ENCODE measurements at regions not wholly inside any gene's neighbourhood (a gene's known extent, or its start where the extent isn't known, plus 50 kb on each side); places are given as distances from the start of the nearest gene placed in this dataset.

GRCh38 chr2:223338016-223338415, 264.1 kb downstream of the SCG2 start:
- H3K4me1 ChIP-seq (replicated peaks), result no peaks in the 10 kb centered on the region
- H3K27ac ChIP-seq, result no peak overlapping the region
- DNase-seq (ENCODE audit: low spot score), result no peak
- H3K4me3 ChIP-seq, result no peak overlapping the region
- no peaks in the 10 kb centered on the region for H3K9me3 ChIP-seq
- TF ChIP-seq POLR2A (IDR thresholded peaks at IDR 0.05), result no peak
- TF ChIP-seq, protein P1, sequence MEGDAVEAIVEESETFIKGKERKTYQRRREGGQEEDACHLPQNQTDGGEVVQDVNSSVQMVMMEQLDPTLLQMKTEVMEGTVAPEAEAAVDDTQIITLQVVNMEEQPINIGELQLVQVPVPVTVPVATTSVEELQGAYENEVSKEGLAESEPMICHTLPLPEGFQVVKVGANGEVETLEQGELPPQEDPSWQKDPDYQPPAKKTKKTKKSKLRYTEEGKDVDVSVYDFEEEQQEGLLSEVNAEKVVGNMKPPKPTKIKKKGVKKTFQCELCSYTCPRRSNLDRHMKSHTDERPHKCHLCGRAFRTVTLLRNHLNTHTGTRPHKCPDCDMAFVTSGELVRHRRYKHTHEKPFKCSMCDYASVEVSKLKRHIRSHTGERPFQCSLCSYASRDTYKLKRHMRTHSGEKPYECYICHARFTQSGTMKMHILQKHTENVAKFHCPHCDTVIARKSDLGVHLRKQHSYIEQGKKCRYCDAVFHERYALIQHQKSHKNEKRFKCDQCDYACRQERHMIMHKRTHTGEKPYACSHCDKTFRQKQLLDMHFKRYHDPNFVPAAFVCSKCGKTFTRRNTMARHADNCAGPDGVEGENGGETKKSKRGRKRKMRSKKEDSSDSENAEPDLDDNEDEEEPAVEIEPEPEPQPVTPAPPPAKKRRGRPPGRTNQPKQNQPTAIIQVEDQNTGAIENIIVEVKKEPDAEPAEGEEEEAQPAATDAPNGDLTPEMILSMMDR (IDR thresholded peaks at IDR 0.05), result no peak
- no peak for TF ChIP-seq POLR2AphosphoS5 (IDR thresholded peaks at IDR 0.05)
- intact Hi-C loops (cut with DNase I), result no loop called here
- no peaks in the 10 kb centered on the region for H3K36me3 ChIP-seq
- 71% methylated on average over 1 of the region's 1 CpG for WGBS
- H3K27me3 ChIP-seq (replicated peaks; ENCODE audit: insufficient read depth), result no peaks in the 10 kb centered on the region

- H3K27me3 ChIP-seq (replicated peaks; ENCODE audit: insufficient read depth), result no peaks in the 10 kb centered on the region
- no peaks in the 10 kb centered on the region for H3K4me1 ChIP-seq (replicated peaks)
- H3K9me3 ChIP-seq, result no peaks in the 10 kb centered on the region
- 64% methylated on average over 1 of the region's 1 CpG for WGBS
- no peaks in the 10 kb centered on the region for H3K36me3 ChIP-seq
- H3K27ac ChIP-seq, result no peak overlapping the region
- intact Hi-C loops (cut with DNase I), result no loop called here
- DNase-seq (ENCODE audit: low spot score), result no peak
- no peak overlapping the region for H3K4me3 ChIP-seq
- TF ChIP-seq, protein P1 (IDR thresholded peaks at IDR 0.05), result no peak
Measured at GRCh38 chr2:223357076-223357475, 245.1 kb downstream of the SCG2 start.

DNA sequence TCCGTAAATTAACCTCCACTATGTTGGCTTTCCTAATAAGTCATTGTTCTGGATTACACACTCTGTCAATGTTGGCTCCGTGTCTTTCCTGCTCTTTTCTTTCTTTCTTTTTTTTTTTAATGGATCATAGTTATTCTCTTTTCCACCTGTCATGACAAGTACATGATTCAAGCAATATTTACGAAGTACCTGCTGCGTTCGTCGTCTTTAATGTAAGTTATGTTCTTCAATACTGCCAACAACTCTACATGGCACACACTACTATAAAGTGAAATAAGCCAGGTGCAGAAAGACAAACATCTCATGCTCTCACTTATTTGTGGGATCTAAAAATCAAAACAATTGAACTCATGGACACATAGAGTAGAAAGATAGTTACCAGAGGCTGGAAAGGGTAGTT, 239.1 kb downstream of the SCG2 start:
- 36% methylated on average over 6 of the region's 6 CpGs for WGBS
- TF ChIP-seq POLR2AphosphoS5 (IDR thresholded peaks at IDR 0.05) (no peak), POLR2A (IDR thresholded peaks at IDR 0.05) (no peak)
- TF ChIP-seq, protein P1 (IDR thresholded peaks at IDR 0.05), result no peak
- Histone ChIP-seq H3K27me3 (replicated peaks; ENCODE audit: insufficient read depth) (no peaks in the 10 kb centered on the region), H3K4me3 (no peak overlapping the region), H3K36me3 (no peaks in the 10 kb centered on the region), H3K27ac (no peak overlapping the region), H3K9me3 (no peaks in the 10 kb centered on the region), H3K4me1 (replicated peaks) (no peaks in the 10 kb centered on the region)
- DNase-seq (ENCODE audit: low spot score), result no peak
- intact Hi-C loops (cut with DNase I), result no loop called here

DNA sequence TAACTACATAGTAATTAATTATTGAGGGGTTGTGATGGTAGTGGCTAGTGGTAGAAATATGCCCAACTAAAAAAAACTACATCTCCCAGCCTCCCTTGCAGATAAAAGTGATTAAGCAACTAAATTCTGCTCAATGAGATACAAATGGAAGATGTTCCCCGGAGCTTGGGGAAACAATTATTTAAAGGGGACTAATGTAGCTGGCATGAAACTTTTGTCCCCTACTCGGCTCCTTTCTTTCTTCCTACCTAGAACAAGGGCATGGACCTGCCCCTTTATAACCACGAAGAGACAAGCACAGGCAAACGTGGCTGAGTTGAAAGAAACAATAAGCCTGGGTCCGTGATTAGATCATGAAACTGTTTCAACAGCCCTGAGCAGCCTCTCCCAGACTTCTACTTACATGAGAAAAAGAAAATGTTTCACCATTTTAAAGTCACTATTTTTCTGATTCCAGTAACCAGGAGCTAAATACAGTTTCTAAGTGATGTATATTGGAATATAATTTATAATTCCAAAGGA, 236.9 kb downstream of the SCG2 start:
- intact Hi-C loops (cut with DNase I), result no loop called here
- Histone ChIP-seq H3K9me3 (no peaks in the 10 kb centered on the region), H3K27ac (no peak overlapping the region), H3K4me1 (replicated peaks) (no peaks in the 10 kb centered on the region), H3K4me3 (no peak overlapping the region), H3K27me3 (replicated peaks; ENCODE audit: insufficient read depth) (no peaks in the 10 kb centered on the region), H3K36me3 (no peaks in the 10 kb centered on the region)
- TF ChIP-seq, protein P1 (IDR thresholded peaks at IDR 0.05), result no peak
- DNase-seq (ENCODE audit: low spot score), result no peak
- 30% methylated on average over 5 of the region's 5 CpGs for WGBS

- intact Hi-C loops (cut with DNase I), result no loop called here
- Histone ChIP-seq H3K4me1 (replicated peaks) (no peaks in the 10 kb centered on the region), H3K27ac (no peak overlapping the region), H3K36me3 (no peaks in the 10 kb centered on the region), H3K9me3 (no peaks in the 10 kb centered on the region), H3K4me3 (no peak overlapping the region), H3K27me3 (replicated peaks; ENCODE audit: insufficient read depth) (no peaks in the 10 kb centered on the region)
- TF ChIP-seq POLR2A (IDR thresholded peaks at IDR 0.05) (no peak), POLR2AphosphoS5 (IDR thresholded peaks at IDR 0.05) (no peak)
- TF ChIP-seq, protein P1 (IDR thresholded peaks at IDR 0.05), result no peak
- WGBS, result 86% methylated on average over 5 of the region's 5 CpGs
- no peak for DNase-seq (ENCODE audit: low spot score)
Measured at GRCh38 chr2:223366566-223366965, 235.6 kb downstream of the SCG2 start.
